T-helper 1 cell (primary cell): ENCODE measurements at regions not wholly inside any gene's neighbourhood (a gene's known extent, or its start where the extent isn't known, plus 50 kb on each side); places are given as distances from the start of the nearest gene placed in this dataset.

ENCODE experiments used
- DNase-seq, 5 donors: peaks; one replicate each; pipeline ENCODE4 v3.0.0-alpha.2; 2012 to 2020

- no peak for DNase-seq
Observed at GRCh38 chr14:55734731-55735130, 154.7 kb downstream of the KTN1 start.

- no peak for DNase-seq
Observed at GRCh38 chr14:55739967-55740648, 160.1 kb downstream of the KTN1 start.

GRCh38 chr14:55740649-55740989 is 160.6 kb downstream of the KTN1 start:
- no peak for DNase-seq

GRCh38 chr14:55741240-55741639 is 161.2 kb downstream of the KTN1 start:
- no peak for DNase-seq

GRCh38 chr14:55743551-55743950 is 163.5 kb downstream of the KTN1 start:
- DNase-seq, result no peak

- DNase-seq, result no peak
Observed at GRCh38 chr14:55744321-55744720, 164.3 kb downstream of the KTN1 start.

- no peak for DNase-seq
Observed at GRCh38 chr14:55745906-55746305, 165.9 kb downstream of the KTN1 start.

- no peak for DNase-seq
Observed at GRCh38 chr14:55746558-55746957, 166.6 kb downstream of the KTN1 start.

- no peak for DNase-seq
Observed at GRCh38 chr14:55747186-55747585, 167.2 kb downstream of the KTN1 start.

- no peak for DNase-seq
Observed at GRCh38 chr14:55749201-55749812, 169.3 kb downstream of the KTN1 start.

- no peak for DNase-seq
Observed at GRCh38 chr14:55749946-55750345, 169.9 kb downstream of the KTN1 start.

GRCh38 chr14:55752580-55753390 is 172.8 kb downstream of the KTN1 start:
- no peak for DNase-seq

- no peak for DNase-seq
Observed at GRCh38 chr14:55754471-55754870, 174.5 kb downstream of the KTN1 start.

GRCh38 chr14:55754871-55755270 is 174.9 kb downstream of the KTN1 start:
- no peak for DNase-seq

GRCh38 chr14:55756078-55756477 is 176.1 kb downstream of the KTN1 start:
- DNase-seq, result no peak

- DNase-seq, result no peak
Observed at GRCh38 chr14:55756557-55756956, 176.6 kb downstream of the KTN1 start.

- no peak for DNase-seq
Observed at GRCh38 chr14:55758796-55759195, 178.8 kb downstream of the KTN1 start.

GRCh38 chr14:55760789-55761566 is 181.0 kb downstream of the KTN1 start:
- no peak for DNase-seq

GRCh38 chr14:55761651-55762050 is 181.6 kb downstream of the KTN1 start:
- DNase-seq, result no peak

- DNase-seq, result peak in 1 of 5 donors; percentile 85
Observed at GRCh38 chr14:55762595-55763232, 182.7 kb downstream of the KTN1 start.

- DNase-seq, result no peak
Observed at GRCh38 chr14:55764784-55765183, 184.8 kb downstream of the KTN1 start.

- DNase-seq, result no peak
Observed at GRCh38 chr14:55766071-55766470, 186.1 kb downstream of the KTN1 start.

- DNase-seq, result no peak
Observed at GRCh38 chr14:55767286-55767685, 187.3 kb downstream of the KTN1 start.
